DND-41 (cell line): ENCODE measurements at regions not wholly inside any gene's neighbourhood (a gene's known extent, or its start where the extent isn't known, plus 50 kb on each side); places are given as distances from the start of the nearest gene placed in this dataset.

Source experiments
- ATAC-seq: fragments of 200-7000 bp; cut with Tn5 transposase; 3 replicates; pipeline ENCODE4 v1.9.1; 2021; ENCODE audit warnings: low read depth; ENCODE audit not compliant: insufficient read depth
- DNase-seq: peaks from one replicate; pipeline ENCODE4 v3.0.0-alpha.2; 2020
- H2AFZ ChIP-seq: 2 replicates; pipeline ENCODE4 v1.6.0; 2012; ENCODE audit warnings: low read depth, low read length
- H3K27ac ChIP-seq: 2 replicates; pipeline ENCODE4 v1.5.1; 2012; ENCODE audit warnings: low read length, inconsistent platforms
- H3K27me3 ChIP-seq: fragments of 200-600 bp; sonication (generic); 2 replicates; pipeline ENCODE4 v1.6.0; 2012; ENCODE audit warnings: low read length, mild to moderate bottlenecking, inconsistent platforms; ENCODE audit not compliant: insufficient read depth, poor library complexity
- H3K36me3 ChIP-seq: 2 replicates; pipeline ENCODE4 v1.5.1; 2012; ENCODE audit warnings: low read length, inconsistent platforms; ENCODE audit not compliant: insufficient read depth
- H3K4me1 ChIP-seq: 2 replicates; pipeline ENCODE4 v1.5.1; 2012; ENCODE audit warnings: mild to moderate bottlenecking, low read length; ENCODE audit not compliant: insufficient read depth
- H3K4me2 ChIP-seq: 2 replicates; pipeline ENCODE4 v1.6.0; 2012; ENCODE audit warnings: mild to moderate bottlenecking, moderate library complexity, low read length, inconsistent platforms; ENCODE audit not compliant: insufficient read depth
- H3K4me3 ChIP-seq, 2 experiments: fragments of 200-600 bp in 1 of 2; shearing (Covaris generic) in 1 of 2; 2 replicates each; pipeline ENCODE4 v1.5.1; 2012 to 2016; ENCODE audit warnings: inconsistent platforms in 2 of 2, low read length in 2 of 2, mild to moderate bottlenecking in 2 of 2, low read depth in 1 of 2, moderate library complexity in 1 of 2
- H3K79me2 ChIP-seq: 2 replicates; pipeline ENCODE4 v1.6.0; 2012; ENCODE audit warnings: low read length, inconsistent platforms; ENCODE audit not compliant: insufficient read depth
- H3K9ac ChIP-seq: 2 replicates; pipeline ENCODE4 v1.6.0; 2012; ENCODE audit warnings: low read depth, mild to moderate bottlenecking, inconsistent platforms, low read length, moderate library complexity
- H3K9me3 ChIP-seq: 2 replicates; pipeline ENCODE4 v1.5.1; 2012; ENCODE audit warnings: low read length, moderate library complexity, mild to moderate bottlenecking, inconsistent platforms; ENCODE audit not compliant: insufficient read depth, severe bottlenecking
- H4K20me1 ChIP-seq: 2 replicates; pipeline ENCODE4 v1.6.0; 2012; ENCODE audit warnings: low read length; ENCODE audit not compliant: insufficient read depth
- CTCF ChIP-seq: IDR thresholded peaks from 2 replicates; pipeline ENCODE4 v1.5.1; 2012; ENCODE audit warnings: borderline replicate concordance, low read length, moderate library complexity, mild to moderate bottlenecking; ENCODE audit not compliant: poor library complexity, severe bottlenecking; ENCODE audit errors: extremely low read depth
- EZH2 ChIP-seq: IDR thresholded peaks from 3 replicates; pipeline ENCODE4 v1.6.1; 2012; ENCODE audit warnings: borderline replicate concordance, low read depth, mild to moderate bottlenecking, moderate library complexity, low read length, inconsistent platforms; ENCODE audit not compliant: severe bottlenecking

GRCh38 chrX:117458243-117458968, 658.2 kb downstream of the KLHL13 start:
- DNase-seq: no peak
- Histone ChIP-seq H3K9ac (no peak overlapping the region), H3K79me2 (no peaks in the 10 kb centered on the region), H3K4me1 (no peaks in the 10 kb centered on the region), H3K4me3 (no peak overlapping the region), H3K36me3 (no peaks in the 10 kb centered on the region), H2AFZ (no peak overlapping the region), H3K4me2 (no peak overlapping the region), H3K27me3 (no peaks in the 10 kb centered on the region), H4K20me1 (no peaks in the 10 kb centered on the region), H3K9me3 (no peaks in the 10 kb centered on the region), H3K27ac (no peak overlapping the region)
- no peak for TF ChIP-seq EZH2
- no peak for ATAC-seq

DNA sequence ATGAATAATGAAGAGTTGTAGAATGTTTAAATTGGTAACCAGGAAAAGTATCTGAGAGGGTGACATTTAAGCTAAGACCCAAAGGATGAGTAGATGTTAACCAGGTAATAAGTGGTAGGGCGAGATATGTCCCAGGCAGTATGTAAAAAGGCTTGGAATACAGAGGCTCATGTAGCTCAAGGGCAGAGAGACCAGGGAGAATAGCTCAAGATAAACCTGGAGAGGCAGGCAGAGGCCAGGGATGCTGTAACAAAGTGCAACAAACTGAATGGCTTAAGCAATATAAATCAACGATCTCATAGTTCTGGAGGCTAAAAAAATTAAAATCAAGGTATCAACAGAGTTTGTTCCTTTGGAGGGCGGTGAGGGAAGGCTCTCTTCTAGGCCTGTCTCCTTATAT, 660.8 kb downstream of the KLHL13 start:
- no peak for TF ChIP-seq CTCF
- no peak for TF ChIP-seq EZH2
- Histone ChIP-seq H2AFZ (no peak overlapping the region), H3K4me1 (no peaks in the 10 kb centered on the region), H3K36me3 (no peaks in the 10 kb centered on the region), H3K9ac (no peak overlapping the region), H3K4me2 (no peak overlapping the region), H3K27ac (no peak overlapping the region), H3K4me3 (no peak overlapping the region), H3K27me3 (no peaks in the 10 kb centered on the region), H4K20me1 (no peaks in the 10 kb centered on the region), H3K79me2 (no peaks in the 10 kb centered on the region), H3K9me3 (no peaks in the 10 kb centered on the region)
- ATAC-seq: no peak
- no peak for DNase-seq

DNA sequence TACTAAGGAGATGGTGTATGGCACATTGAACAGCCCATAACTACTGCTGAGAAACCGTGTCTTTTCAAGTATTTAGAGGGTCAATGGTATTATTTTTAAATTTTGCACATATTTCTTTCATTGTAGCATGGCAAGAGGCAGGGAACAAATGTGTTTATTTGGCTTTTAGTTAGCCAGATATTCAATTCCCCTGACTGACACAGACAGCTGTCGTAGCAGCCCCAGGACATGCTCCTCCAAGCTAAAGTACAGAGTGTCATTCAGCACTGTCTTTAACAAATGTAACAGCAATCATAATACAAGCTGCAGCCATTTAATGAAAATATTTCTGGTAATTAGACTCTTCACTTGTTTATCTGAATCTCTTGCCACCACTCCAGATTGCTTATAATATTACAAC, 687.1 kb downstream of the KLHL13 start:
- H3K4me1 ChIP-seq: no peaks in the 10 kb centered on the region
- DNase-seq (no peak), ATAC-seq (no peak)
- H3K9ac ChIP-seq: no peak overlapping the region
- H2AFZ ChIP-seq: no peak overlapping the region
- H3K4me3 ChIP-seq: no peak overlapping the region
- no peaks in the 10 kb centered on the region for H3K9me3 ChIP-seq
- H3K27me3 ChIP-seq: no peaks in the 10 kb centered on the region
- no peak overlapping the region for H3K27ac ChIP-seq
- H4K20me1 ChIP-seq: no peaks in the 10 kb centered on the region
- TF ChIP-seq EZH2: no peak
- TF ChIP-seq CTCF: no peak
- no peaks in the 10 kb centered on the region for H3K79me2 ChIP-seq
- no peak overlapping the region for H3K4me2 ChIP-seq
- H3K36me3 ChIP-seq: no peaks in the 10 kb centered on the region

- Histone ChIP-seq H3K79me2 (no peaks in the 10 kb centered on the region), H3K9ac (no peak overlapping the region), H3K27me3 (no peaks in the 10 kb centered on the region), H4K20me1 (no peaks in the 10 kb centered on the region), H3K27ac (no peak overlapping the region), H2AFZ (no peak overlapping the region), H3K9me3 (no peaks in the 10 kb centered on the region), H3K36me3 (no peaks in the 10 kb centered on the region), H3K4me2 (no peak overlapping the region), H3K4me3 (no peak overlapping the region), H3K4me1 (no peaks in the 10 kb centered on the region)
- ATAC-seq (no peak), DNase-seq (no peak)
- TF ChIP-seq CTCF: no peak
- TF ChIP-seq EZH2: no peak
These were observed 709.0 kb downstream of the KLHL13 start for GRCh38 chrX:117407449-117408150.
